ENCODE measurements at regions not wholly inside any gene's neighbourhood (a gene's known extent, or its start where the extent isn't known, plus 50 kb on each side); places are given as distances from the start of the nearest gene placed in this dataset.

DNA sequence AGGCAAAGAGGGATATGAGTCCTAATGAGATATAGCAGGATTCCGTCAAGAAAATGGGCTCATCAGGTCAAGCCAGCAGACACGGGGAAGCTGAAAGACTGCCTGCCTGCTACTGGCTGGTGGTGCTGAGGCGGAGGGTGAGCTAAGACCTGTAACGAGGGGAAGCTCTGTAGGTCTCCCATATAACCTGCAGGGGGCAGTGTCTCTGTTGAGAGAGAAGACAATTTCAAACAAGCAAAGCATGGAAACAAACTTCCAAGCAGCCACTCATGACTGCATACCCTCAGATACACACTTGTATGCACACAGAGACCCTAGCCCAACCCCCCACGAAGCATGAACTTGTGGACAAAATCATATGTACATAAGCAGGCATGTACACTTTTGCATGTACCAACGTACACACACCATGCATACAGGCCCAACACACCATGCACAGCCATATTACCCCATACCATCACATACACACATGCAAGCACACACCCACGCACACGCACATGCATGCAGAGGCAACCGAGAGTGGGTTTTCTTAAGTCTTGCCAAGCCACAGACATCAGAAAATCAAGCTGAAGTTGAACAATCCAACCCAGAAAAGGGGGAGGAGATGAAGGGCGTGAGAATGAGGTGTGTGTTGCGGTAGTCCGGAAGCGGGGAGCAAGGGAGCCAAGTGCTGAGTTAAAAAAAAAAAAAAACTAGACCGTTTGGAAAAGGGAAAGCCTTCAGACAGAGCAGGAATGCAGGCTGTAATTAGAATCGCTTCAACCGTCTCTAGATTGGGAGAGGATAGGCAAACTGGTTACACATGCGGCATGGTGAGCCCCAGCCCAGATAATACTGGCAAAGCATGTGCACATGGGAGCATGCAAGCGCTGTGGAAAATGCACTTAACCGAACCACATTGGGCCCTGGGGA, 71.0 kb downstream of the PJA1 start:
- TF ChIP-seq EGR1 (IDR thresholded peaks at IDR 0.05; ENCODE audit: low read depth in 2 of 2) (no peak), FOXA1 (IDR thresholded peaks at IDR 0.05) (no peak)
- TF ChIP-seq, protein P1, sequence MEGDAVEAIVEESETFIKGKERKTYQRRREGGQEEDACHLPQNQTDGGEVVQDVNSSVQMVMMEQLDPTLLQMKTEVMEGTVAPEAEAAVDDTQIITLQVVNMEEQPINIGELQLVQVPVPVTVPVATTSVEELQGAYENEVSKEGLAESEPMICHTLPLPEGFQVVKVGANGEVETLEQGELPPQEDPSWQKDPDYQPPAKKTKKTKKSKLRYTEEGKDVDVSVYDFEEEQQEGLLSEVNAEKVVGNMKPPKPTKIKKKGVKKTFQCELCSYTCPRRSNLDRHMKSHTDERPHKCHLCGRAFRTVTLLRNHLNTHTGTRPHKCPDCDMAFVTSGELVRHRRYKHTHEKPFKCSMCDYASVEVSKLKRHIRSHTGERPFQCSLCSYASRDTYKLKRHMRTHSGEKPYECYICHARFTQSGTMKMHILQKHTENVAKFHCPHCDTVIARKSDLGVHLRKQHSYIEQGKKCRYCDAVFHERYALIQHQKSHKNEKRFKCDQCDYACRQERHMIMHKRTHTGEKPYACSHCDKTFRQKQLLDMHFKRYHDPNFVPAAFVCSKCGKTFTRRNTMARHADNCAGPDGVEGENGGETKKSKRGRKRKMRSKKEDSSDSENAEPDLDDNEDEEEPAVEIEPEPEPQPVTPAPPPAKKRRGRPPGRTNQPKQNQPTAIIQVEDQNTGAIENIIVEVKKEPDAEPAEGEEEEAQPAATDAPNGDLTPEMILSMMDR (IDR thresholded peaks at IDR 0.05; ENCODE audit: low read depth, low read length, missing input control), result peak; percentile 43

Data from liver (tissue), 3 donors.